NCI-H446 (cell line): ENCODE measurements at regions not wholly inside any gene's neighbourhood (a gene's known extent, or its start where the extent isn't known, plus 50 kb on each side); places are given as distances from the start of the nearest gene placed in this dataset.

Experiments
- DNase-seq, 2 experiments: peaks; one replicate each; lab custom pipeline; 2025; lab: John Stamatoyannopoulos, UW

DNA sequence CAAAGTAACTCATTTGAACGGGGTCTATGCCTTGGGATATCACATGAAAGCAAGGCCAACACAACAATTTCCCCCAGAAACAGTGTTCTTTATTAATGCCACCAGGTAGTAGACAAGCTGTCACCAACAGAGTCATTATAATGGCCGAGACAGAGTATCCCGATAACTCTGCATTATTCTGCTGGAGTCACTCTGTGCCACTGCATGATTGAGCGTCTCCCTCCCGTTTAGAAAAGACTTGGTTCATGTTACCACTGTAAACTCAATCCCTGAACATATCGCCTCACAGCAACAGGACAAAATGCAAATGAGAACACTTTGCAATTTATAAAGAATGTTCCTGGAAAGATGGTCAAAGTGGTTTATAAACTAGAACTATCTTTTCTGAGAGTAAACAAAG is 932.5 kb downstream of the GATA3 start:
- no peak for DNase-seq

DNA sequence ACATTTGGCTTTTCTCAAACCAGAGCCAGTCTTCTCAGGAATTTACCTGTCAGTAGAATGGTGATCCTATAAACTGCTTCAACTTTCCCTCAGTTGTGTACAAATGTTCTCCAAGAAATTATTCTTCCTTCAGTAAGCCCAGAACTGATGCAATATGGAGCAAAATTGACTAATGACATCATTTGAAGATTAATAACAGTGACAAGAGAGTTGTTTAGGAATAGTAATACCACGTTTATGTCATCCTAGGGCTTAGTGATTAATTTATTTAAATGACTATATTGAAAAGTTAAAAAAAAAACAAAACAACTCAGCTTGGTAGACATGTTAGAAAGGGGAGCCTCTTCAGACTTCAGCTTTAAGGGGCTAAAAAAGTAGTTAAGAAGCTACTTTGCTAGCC is 933.2 kb downstream of the GATA3 start:
- DNase-seq: no peak

DNA sequence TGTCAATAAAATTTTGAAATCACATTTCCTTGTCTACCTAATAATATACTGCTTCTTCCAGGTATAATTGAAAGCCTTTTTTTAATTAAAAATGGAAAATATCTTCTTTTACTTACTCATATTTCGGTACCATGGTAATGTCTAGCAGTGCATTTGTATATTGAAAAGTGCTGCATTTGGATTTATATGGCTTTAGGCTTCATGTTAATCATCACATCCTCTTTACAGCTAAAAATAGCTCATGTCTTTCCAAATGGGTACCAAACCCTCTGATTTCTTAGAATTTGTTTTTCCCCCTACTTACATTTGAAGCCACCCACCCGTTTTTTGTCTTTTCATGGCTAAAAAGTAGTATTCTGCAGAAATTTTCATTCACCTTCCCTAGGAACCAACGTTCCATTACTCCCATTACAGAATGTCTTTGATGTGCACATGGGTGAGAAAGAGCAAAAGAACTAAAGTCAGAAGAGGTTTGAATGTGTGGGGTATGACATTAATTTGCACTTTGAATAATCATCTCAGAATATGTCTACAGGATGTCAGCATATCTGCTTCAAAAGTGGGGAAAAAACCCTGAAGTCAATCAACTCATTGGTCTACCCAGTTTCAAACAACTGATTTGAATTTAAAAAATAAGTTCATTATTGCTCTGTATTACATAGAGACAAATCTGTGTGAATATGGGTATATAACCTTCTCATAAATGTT is 935.9 kb downstream of the GATA3 start:
- no peak for DNase-seq

DNA sequence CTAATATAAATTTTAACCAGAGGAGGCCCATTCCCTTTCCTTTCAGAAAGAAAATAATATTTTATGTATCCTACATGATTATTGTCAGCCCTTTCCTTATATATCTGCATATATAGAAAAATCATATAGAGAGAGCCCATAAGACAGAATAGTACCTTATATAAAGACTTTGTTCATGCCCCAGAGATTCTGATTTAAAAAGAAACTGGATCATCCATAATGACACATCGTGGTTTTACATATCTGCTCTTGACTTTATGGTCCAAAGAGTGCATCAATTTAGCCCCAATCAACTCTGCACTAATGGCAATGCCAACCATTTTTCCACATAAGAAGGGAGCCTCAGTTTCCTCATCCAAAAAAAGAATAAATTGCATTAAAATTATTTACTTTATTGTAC is 937.5 kb downstream of the GATA3 start:
- no peak for DNase-seq

DNA sequence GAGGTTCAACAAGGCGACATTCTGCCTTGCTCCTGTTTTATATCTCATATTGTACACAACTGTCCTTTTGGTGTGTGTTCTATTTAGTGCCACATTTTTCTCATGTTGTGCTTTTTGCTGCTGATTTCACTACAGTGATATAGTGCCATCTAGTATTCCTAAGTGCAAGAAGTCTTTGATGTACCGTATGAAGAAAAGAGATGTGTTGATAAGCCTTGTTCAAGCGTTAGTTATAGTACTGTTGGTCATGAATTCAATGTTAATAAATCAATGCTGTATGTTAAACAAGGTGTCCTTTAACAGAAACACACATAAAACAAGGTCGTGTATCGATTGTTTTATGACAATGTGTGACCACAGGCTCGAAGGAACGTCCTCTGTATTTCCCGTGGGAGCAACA is 939.4 kb downstream of the GATA3 start:
- no peak for DNase-seq

DNA sequence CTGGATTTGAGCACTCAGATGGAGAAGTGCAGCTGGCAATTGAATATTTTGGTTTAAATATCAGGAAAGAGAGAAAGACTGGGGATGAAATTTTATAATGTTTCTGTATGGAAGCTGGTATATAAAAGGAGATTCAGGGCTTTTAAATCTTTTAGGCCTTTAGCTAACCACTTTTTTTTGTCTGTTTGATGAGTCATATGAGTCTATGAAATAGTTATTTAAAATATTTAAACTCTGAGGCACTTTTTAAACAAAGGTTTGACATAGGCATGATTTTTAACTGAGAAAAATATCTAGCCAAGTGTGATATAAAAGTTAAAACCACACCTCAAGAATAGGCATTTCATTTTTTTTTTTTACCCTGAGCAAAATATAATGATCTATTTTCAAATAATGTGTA is 944.3 kb downstream of the GATA3 start:
- DNase-seq: no peak

DNA sequence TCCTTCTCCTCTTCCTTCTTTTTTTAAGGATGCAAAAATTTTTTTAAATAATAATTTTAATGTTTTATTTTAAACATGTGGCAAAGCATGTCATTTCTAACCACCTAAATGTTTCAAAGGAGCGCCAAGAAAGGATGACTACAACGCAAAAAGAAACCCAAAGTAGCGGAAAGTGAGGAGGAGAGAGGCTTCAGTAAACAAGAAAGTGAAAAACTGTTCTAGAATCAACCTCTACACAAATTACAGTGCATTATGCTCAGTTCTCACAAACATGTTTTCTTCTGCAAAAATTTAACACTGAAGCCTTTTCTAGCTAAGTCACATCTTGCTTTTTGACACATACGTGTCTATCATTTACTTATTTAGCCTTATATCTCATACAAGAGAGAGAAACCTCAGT is 948.6 kb downstream of the GATA3 start:
- no peak for DNase-seq

DNA sequence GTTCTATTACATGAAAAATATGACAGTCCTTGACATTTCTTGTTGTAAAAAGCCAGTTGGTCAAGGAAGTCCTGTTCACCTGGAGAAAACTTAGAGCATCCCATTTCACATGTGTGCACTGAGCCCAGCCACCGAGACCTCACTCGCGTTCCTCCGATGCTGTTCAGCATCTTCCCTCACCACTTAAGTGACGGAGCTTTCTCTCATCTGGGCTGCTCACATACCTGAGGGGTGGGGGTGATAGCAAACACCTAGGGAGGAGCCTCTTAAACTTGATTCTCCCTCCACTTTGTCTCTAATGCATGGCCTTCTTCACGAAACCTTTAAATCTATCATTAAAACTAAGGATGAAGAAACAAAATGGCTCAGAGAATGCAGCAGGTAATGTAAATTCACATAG is 950.2 kb downstream of the GATA3 start:
- no peak for DNase-seq

DNA sequence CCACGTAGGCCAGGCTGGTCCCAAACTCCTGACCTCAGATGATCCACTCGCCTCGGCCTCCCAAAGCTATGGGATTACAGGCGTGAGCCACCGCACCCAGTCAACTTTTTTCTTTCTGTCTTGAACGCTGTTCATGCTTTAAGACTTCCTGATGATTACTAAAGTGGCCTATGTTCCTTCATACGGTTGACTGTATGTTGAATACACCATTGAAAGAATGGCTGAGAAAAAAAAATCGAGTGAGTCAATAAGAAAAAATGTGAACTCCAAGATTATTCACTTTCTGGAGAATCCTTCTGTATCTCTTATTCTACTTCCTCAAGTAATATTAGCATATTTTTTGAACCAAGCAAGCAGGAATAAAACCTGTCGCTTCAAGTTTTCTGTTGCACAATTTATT is 955.0 kb downstream of the GATA3 start:
- DNase-seq: no peak

DNA sequence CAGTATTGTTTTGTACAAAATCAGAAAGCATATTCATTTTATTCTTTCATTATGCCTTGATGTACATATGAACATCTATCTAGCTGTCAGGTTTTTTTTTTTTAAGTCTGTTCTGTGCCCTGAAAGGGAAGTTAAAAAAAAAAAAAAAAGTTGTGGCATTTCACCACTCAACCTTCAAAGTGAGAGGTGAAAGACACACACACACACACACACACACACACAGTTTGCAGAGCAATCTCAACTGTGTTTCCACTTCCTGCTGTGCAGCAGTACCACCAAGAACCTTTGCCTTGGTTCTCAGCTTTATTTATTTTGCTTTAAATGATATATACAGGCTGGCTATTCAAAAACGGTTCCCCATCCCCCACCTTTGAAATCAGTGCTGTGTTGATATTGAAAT is 955.6 kb downstream of the GATA3 start:
- DNase-seq: no peak

DNA sequence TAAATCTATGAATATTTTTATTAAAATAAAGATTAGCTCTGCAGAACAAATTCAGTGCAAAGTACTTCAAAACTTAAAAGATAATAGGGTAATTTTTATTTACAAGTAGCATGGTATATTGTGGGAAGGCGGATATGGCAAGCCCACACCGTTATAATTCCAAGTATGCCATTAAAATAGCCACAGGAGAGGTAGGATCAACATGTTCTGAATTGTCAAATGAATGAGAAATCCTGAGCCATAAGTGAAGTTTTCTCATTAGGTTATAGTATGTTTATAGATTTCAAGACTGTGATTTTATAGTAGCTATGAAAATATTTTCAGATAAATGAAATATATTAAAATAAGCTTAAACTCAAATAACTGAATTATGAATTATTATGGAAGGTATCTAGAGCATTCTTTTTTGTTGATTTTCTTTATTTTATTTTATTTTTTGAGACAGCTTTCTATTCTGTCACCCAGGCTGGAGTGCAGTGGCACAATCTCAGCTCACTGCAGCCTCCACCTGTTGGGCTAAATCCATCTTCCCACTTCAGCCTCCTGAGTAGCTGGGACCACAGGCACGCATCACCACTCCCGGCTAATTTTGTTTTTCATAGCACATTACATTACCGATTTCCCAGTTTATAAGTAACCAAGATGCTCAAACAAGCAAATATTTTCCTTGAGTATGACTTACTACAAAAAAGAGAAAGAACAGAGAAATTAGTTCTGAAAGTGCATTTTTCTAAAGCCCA is 956.6 kb downstream of the GATA3 start:
- no peak for DNase-seq

DNA sequence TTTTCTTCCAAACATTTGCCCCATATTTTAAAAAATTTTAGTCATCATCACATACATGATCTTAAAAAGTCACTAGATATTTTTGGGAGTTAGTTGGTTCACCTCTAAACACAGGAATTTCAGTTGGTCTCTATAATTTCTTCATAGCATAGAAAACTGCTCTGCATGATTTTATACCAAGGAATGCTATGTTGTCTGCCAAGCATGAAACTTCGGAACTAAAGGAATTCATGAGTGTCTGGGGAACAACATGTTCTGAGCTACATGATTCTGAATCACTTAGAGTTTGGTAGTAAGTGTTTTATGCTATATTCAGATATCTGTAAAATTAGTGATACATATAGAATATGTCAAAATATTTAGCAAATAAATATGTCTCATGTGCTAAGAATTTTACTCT is 957.8 kb downstream of the GATA3 start:
- DNase-seq: no peak

DNA sequence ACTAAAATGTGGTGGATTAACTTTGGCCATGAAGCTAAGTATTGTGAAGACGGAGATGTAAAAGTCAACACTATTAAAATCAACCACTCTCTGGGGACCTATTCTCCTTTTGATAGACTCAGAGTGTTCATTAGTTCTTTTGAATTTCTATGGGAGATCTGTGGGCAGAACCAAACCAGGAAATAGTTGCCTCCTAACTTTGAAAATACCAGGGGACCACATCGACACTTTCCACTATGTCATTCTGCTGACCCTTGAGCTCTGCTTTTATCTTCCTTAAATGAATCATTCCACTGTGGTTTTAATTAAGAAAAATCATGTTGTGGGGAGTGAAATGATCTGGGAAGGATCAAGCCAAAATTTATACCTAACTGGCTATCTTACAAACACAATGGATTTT is 960.5 kb downstream of the GATA3 start:
- no peak for DNase-seq

DNA sequence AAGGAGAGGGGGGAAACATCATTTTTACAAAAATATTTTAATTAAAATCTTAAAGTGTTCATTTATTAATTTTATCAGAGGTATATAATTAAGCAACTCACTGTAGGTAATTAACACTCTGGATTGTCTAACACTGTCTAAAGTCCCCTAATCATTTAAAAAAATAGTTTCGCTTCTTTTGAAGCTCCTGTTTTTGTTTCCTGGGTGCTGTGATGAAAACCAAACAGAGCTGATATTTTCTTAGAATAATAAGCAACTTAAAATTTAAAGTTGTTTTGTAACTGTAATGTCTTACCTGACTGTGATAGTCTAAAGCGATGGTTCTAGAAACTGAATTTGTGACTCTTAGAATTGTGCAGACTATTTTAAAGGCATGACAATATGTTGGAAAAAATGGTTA is 961.0 kb downstream of the GATA3 start:
- no peak for DNase-seq

DNA sequence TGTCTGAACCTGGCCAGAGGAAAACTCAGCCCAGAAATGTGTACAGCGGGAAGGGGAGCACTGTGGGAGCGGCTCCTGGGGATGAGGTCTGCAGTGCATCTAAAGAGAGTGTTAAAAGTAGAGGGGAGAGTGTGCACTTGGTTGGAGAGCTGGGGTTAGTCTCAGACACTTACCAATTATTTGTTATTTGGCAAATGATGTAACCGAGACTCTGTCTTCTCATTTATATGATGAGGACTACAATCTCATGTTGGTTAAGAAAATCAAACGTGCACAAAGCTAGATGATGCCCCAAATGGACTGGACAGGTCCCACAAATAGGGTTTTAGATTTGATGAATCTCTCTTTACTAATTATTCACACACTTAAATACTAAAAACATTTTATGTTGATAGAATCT is 962.4 kb downstream of the GATA3 start:
- DNase-seq: no peak

DNA sequence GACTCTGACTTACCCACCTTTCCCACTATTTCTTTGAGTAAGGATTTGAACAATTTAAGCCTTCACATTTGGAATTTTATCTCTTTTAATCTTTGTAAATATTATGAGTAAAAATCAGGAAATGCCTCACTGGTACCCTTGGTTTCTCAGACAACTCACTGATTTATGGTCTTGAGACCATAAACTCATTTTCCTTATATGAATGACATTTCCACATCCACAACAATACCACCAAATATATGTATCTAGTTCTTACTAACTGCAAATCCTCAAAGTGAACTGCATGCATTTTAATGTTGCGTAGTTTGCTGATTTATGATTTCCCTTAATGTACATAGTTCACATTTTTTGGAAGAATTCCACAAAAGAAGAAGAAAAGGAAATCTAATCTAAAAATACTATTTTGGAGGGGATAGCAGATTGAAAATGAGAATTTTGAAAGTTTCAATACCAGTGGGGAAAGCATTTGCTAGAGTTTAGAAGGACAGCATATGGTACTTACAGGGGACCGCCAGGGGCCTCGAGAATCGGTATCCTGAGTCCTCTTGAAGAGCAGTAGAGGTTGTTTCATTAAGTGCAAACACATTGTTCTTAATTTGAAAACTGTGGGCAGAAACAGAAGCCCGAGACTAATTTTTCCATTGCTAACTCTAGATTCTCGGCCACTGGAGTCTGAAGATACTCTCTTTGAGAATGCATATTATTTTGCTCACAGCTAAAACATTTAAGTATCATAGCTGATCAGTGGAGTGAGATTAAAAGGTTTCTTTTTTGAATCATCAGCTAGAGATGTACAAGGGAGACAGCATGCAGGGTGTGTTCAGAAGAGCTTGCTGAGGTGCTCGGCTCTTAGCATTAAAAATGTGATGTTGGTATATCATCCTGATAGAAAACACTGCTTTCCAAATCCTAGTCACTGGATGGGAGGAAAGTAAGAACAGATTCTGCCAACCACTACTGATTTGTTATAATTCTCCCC is 964.0 kb downstream of the GATA3 start:
- DNase-seq: no peak

DNA sequence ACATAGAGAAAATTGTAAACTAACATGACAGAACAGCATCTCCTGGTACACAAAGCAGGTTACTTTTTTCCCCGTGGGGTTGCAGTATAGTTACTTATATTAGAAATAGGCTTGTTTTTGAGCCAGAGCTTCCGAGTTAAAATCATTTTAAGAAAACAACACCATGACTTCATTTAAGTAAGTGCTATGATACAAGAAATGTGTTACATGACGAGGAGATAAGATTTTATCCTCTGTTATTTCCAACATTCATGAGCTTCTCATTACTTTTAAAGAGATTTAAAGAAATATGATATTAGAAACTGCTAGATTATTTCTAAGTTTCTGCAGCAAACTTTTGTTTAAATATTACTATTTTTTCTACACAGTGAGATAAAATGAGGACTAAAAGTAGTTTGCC is 968.7 kb downstream of the GATA3 start:
- DNase-seq: no peak

DNA sequence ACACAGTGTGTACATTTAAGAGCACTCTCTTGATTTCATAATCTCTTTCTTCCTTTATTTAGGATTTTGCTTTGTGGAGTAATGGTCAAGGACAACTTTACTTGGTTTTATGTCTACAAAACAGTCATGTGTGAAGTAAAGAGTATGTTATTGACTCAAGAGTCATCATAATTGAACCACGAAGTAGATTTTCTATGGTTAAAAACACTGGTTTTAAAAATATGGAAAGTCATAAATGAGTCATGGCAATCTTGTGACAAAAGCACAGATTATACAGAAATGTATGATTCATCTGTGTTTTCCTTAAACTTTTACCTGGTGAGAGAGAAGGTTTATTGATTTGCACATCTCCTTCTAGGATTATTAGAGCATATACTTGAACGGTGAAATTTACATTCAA is 969.7 kb downstream of the GATA3 start:
- DNase-seq: no peak

DNA sequence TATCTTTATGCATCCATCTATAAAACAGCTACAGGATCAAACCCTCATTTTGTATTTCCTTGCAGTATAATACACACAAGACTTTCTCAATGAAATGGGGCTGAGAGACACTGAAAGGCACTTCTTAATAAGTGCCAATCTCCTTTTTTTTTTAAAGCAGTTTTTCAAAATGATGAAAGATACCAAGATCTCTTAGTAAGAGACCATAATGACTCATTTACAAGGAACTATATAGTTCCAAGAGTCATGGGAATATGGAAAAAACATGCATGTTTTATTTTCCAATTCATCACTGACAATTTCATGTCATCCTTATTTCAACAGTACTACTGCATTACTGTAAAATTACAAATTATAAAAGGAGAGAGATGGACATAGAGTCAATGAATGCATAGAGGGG is 973.7 kb downstream of the GATA3 start:
- no peak for DNase-seq

DNA sequence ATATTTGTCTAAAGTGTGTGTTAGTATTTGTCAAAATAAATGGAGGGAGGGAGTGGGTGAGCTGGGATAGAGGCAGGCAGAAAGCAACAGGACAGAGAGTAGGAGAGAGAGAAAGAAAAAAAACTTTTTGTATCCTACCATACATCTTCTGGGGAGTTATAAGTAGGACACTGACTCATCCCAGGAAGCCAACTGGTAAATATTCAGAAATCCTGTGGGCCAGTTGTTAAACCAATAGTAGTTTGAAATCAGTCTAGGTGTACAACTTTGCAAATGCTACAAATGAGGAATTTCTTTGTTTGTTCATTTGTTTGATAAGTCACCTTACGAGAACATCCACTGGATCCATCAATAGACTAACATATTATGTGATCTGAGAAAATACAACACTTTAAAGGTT is 980.9 kb downstream of the GATA3 start:
- no peak for DNase-seq

DNA sequence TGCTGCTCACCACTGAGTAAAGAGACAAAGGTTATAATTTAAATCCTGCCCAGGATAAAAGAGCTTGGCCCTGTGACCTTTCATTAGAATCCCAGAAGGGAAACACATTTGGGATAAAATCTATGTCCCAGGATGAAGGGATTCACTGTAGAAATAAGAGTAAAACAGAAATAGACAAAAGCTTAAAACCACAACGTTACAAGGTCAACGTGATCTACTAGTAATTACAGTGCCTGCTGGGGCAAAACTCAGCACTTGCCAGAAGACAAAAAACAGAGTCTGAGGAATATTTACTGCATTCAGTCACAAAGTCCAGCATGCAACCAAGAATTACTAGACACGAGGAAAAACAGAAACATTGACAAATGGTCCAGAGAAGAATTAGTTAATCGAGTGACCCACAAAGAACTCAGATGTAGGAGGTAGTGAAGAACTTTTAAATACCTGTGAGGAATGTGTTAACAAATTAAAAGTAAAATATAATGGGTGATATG is 982.3 kb downstream of the GATA3 start:
- no peak for DNase-seq

DNA sequence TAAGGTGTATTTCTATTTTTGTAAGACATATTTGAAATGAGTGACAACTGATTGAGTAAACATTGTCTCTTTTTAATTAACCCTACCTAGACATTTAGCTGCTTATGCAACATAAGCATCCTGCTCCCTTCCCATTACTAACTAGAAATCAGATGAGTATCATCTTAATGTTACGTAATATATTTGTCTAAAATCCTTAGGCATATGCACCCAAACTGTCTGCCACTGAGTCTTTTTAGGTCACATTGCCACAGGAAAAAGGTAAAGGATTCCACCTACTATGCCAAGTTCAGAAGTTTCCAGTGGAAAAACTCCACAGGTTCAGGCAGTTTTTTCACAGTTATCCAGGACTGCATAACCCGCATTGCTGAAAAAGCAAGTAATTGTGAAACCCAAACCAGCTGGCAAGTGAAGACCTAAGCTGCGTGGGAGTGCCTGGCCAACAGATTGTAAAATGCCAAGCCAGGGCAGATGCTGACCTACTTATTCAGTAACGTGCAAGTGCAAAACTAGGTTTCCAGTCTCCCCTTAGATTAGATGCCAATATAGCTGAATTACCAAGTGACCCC is 983.7 kb downstream of the GATA3 start:
- DNase-seq: no peak
